ENCODE measurements at regions not wholly inside any gene's neighbourhood (a gene's known extent, or its start where the extent isn't known, plus 50 kb on each side); places are given as distances from the start of the nearest gene placed in this dataset.
"Not testable (repeated sequence)": the region's sequence is repeated elsewhere in the genome, so short reads cannot be mapped to it uniquely, and the experiment has no call there.

GRCh38 chr7:55723621-55723941, 139.0 kb downstream of the SEPTIN14 start:
- H3K4me3 ChIP-seq (ENCODE audit: low read length) = no peak overlapping the region
- DNase-seq (ENCODE audit: low read depth) = no peak
- TF ChIP-seq, protein P1, sequence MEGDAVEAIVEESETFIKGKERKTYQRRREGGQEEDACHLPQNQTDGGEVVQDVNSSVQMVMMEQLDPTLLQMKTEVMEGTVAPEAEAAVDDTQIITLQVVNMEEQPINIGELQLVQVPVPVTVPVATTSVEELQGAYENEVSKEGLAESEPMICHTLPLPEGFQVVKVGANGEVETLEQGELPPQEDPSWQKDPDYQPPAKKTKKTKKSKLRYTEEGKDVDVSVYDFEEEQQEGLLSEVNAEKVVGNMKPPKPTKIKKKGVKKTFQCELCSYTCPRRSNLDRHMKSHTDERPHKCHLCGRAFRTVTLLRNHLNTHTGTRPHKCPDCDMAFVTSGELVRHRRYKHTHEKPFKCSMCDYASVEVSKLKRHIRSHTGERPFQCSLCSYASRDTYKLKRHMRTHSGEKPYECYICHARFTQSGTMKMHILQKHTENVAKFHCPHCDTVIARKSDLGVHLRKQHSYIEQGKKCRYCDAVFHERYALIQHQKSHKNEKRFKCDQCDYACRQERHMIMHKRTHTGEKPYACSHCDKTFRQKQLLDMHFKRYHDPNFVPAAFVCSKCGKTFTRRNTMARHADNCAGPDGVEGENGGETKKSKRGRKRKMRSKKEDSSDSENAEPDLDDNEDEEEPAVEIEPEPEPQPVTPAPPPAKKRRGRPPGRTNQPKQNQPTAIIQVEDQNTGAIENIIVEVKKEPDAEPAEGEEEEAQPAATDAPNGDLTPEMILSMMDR (conservative IDR thresholded peaks at IDR 0.05; ENCODE audit: low read length) = no peak

- not testable (repeated sequence) for H3K4me3 ChIP-seq (ENCODE audit: low read length); DNase-seq (ENCODE audit: low read depth)
Measured at GRCh38 chr7:55722874-55723620, 139.5 kb downstream of the SEPTIN14 start.

DNA sequence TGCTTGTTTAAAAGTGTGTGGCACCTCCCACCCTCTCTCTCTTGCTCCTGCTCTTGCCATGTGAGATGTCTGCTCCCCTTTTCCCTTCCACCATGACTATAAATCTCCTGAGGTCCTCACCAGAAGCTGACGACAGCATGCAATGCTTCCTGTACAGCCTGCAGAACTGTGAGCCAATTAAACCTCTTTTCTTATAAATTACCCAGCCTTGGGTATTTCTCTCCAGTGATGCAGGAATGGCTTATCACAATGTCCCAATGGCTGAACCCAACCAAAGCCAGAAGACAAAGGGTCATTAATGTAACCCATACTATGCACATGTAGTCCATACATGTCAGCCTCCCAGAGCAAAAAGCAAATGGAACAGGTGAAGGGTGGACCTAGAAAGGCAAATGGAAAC, 141.5 kb downstream of the SEPTIN14 start:
- DNase-seq (ENCODE audit: low read depth) = not testable (repeated sequence)

GRCh38 chr7:55715247-55715867, 143.1 kb upstream of the VOPP1 start:
- not testable (repeated sequence) for DNase-seq (ENCODE audit: low read depth); H3K4me3 ChIP-seq (ENCODE audit: low read length)

More for the DNA sequence above, 141.5 kb downstream of the SEPTIN14 start:
- not testable (repeated sequence) for H3K4me3 ChIP-seq (ENCODE audit: low read length)

DNA sequence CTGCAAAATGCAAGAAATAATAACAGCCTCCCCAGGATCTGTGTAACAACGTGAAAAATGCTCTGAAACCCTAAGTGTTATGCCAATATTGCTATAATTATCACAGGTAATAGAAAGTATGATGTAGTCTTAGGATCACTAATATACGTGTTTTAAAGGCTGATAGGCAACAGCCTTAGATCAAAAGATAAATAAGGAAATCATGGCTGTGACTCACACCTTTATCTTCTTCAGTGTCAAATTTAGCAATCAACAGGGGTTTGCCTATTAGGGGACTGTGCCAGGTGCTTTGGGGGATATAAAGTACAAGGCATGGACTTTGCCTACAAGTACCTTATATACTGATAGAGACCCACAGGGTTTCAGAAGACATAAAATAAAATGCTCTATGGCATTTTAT, 142.1 kb upstream of the VOPP1 start:
- not testable (repeated sequence) for DNase-seq (ENCODE audit: low read depth); H3K4me3 ChIP-seq (ENCODE audit: low read length)

DNA sequence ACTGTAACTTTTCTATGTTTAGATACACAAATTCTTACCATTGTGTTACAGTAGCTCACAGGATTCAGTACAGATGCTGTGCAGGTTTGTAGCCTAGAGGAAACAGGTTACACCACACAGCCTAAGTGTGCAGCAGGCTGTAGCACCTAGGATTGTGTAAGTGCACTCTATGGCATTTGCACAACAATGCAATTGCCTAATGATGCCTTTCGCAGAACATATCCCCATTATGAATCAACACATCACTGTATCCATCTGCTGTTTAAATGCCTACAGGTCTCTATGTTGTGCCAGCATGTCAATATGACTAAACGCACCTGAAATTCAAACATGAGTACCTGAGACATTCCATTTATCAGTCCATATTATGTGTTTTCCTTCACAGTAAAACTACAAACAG, 138.0 kb upstream of the VOPP1 start:
- DNase-seq (ENCODE audit: low read depth) = peak; percentile 22
- H3K4me3 ChIP-seq (ENCODE audit: low read length) = not testable (repeated sequence)

DNA sequence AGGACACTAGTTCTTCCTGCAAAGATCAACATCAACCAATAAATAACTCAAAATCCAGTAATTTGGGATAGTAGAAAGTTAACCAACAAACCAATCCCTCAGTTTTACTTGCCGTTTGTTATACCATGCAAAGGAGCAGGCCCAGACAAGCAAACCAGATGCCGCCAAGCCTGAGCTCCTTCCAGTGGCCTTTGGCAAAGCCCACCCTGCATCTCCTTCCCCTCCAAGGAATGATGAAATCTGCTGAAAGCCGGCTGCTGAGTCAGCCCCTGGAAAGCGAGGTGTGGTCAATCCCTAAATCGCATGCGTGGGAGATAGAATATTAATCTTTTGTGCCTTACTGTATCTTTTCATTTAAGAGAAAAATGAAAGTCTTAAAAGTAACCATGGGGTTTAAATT, 135.7 kb upstream of the VOPP1 start:
- peak; percentile 88 for DNase-seq (ENCODE audit: low read depth)
- not testable (repeated sequence) for H3K4me3 ChIP-seq (ENCODE audit: low read length)

DNA sequence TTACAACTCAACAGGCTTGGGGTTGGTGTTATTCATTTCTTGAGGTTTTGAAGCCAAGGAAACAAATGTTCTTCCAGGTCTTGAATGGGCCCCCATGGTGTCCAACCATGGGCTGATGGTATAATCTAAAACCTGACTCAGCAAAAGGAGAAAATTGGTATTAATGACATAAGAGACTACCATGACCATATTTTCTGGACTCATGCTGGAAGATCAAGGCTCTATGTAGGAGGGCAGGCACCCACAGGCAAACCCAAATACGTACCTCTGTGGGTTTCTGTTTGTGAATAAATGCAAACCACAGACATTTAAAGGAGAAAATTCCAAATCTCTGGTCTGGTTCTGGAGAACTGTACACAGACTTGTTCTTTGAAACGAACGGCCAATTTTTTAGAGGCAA, 135.1 kb upstream of the VOPP1 start:
- peak; percentile 57 for DNase-seq (ENCODE audit: low read depth)

GRCh38 chr7:55706451-55707195, 134.3 kb upstream of the VOPP1 start:
- not testable (repeated sequence) for DNase-seq (ENCODE audit: low read depth); H3K4me3 ChIP-seq (ENCODE audit: low read length)

More for the DNA sequence above, 135.1 kb upstream of the VOPP1 start:
- not testable (repeated sequence) for H3K4me3 ChIP-seq (ENCODE audit: low read length)

GRCh38 chr7:55705728-55706450, 133.6 kb upstream of the VOPP1 start:
- DNase-seq (ENCODE audit: low read depth) = peak; percentile 34
- not testable (repeated sequence) for H3K4me3 ChIP-seq (ENCODE audit: low read length)

DNA sequence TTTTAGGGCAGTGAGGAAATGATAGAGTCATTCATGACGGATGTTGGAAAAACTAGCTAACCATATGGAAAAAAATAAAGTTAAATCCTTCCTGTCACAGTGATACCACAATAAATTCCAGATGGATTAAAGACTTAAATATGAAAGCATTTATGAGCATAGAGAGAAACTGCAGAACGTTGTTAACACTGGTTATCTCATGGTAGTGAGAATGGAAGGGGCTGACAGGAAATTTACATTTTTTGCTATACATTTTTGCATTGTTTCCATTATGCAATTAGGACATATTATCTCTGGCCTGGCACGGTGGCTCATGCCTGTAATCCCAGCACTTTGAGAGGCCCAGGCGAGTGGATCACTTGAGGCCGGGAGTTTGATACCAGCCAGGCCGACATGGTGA, 130.5 kb upstream of the VOPP1 start:
- not testable (repeated sequence) for DNase-seq (ENCODE audit: low read depth)

GRCh38 chr7:55699450-55699842, 127.1 kb upstream of the VOPP1 start:
- DNase-seq (ENCODE audit: low read depth); H3K4me3 ChIP-seq (ENCODE audit: low read length): not testable (repeated sequence)

More for the DNA sequence above, 130.5 kb upstream of the VOPP1 start:
- H3K4me3 ChIP-seq (ENCODE audit: low read length) = not testable (repeated sequence)

DNA sequence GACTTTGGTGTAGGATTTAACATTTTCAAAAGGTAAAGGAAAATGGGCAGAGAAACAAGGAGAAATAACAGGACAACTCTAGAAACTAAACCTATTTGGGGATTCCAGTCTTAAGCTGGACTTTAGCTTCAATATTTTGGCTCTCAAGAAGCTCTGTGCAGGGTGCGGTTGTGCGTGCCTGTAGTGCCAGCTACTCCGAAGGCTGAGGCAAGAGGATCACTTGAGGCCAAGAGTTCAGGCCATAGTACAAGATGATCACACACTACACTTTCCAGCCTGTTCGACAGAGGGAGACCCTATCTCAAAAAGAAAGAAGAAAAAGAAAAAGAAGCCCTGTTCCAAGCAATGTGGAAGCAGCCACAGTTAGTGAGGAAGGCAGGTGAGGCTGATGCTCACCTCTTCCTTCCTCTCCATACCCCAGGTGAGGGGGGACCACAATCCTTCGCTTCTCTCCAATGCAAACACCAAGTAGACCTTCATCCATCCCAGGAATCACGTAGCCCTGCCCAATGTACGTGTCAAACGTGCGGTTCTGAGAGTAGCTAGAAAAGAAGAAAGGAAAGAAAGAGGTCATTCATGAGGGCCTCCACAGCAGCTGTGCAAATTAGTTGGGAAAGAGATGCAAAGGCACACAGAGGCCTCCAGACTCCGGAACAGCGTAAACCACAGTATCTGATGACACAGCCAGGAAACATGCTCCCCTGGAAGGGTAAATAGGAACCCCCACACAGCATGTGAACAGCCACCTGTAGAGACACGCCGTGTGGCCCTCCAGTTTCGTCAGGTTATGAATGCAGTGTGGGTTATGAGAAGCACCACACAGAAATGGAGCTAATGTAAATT, 126.5 kb upstream of the VOPP1 start:
- peak; percentile 16 for DNase-seq (ENCODE audit: low read depth)
- not testable (repeated sequence) for H3K4me3 ChIP-seq (ENCODE audit: low read length)

DNA sequence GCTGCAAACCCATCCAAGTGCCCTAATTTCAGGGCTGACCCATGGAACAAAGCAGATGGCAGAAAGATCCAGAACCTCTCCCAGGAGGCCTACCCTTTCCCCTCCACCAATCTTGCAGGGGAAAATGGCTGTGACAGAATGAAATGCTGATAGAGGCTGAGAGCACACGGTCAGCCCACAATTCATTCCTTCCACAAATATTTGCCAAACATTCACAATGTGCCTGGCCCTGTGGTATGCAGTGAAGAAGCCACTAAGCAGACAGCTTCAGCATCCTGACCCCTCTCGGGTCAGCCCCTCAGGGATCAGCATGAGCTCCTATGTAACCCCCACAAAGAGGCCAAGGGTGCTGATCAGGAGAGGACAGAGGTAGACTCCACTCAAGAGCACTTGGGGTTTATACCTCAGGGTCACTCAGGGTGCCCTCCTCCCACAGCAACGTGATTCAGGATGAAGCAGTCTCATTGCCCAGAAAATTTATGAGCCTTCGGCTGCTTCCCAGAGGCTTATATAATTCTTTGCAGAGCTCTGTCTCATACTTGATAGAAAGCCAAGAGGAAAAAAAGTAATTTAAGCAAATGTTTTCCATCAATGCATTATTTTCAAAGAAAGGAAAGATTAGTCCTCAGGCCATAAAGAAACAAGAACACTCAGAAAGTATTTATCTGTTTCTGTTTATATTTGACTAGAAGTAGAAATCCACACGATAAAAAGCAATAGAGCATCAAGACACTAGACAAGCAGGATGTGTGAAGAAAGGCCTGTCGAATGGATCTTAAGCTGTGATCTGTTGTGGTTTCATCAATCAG, 123.8 kb upstream of the VOPP1 start:
- peak; percentile 87 for DNase-seq (ENCODE audit: low read depth)
- H3K4me3 ChIP-seq (ENCODE audit: low read length) = not testable (repeated sequence)

DNA sequence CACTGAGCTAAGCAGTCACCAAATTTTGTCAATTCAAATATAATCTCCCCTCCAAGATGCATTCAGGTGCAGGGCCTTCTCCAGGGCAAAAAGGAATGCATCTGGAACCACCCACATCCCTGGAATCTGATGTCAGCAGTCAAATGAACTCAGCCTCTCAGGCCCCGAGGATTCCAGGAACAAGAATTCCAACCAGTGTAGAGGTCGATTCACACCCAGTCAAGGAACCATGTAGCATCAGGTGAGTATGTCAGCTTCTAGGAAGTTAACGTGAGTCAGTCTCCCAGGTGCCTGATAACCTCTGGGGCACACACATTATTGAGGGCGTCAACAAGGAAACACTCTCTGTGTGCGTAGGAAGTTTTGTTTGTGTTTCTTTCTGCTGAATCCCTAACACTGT, 122.2 kb upstream of the VOPP1 start:
- not testable (repeated sequence) for DNase-seq (ENCODE audit: low read depth); H3K4me3 ChIP-seq (ENCODE audit: low read length)

Measured in AG10803 (cell line).